IPS-18c (cell line): ENCODE measurements at regions not wholly inside any gene's neighbourhood (a gene's known extent, or its start where the extent isn't known, plus 50 kb on each side); places are given as distances from the start of the nearest gene placed in this dataset.

Experiments used
- H3K4me3 ChIP-seq: 2 replicates; pipeline ENCODE4 v1.7.0; 2013; ENCODE audit warnings: low read depth, mild to moderate bottlenecking, low read length, moderate library complexity; ENCODE audit not compliant: insufficient read depth
- H3K9me3 ChIP-seq: one replicate; pipeline ENCODE4 v1.6.1; 2013; ENCODE audit warnings: mild to moderate bottlenecking, low read length, moderate library complexity; ENCODE audit not compliant: control insufficient read depth, insufficient read depth

DNA sequence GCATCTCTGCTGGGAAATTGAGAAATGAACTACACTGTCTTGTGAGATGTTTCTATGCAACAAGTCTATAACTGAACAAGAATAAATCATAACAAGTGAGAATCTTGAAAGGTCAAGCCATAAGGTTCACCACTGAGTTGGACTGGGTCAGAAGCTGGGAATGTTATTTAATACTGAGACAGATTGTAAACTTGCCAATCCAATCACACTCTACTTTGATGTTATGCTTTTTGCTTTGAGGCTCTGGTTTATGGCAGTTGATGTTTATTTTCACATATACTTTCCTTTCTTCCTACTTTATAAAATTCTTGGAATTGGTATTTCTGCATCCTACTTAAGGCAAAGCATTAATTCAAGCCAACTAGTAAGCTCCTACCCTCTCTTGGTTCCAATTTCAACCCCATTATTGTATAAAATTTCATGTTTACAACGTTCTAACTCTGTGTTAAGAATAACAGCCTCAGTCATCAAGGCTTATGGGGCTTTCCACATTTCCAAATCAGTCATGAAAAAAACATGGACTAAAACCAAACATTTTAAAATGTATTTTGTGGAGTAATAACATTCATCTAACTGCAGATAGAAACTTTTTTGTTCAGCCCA lies 533.4 kb downstream of the NYAP2 start:
- no peaks in the 10 kb centered on the region for H3K9me3 ChIP-seq
- H3K4me3 ChIP-seq = no peak overlapping the region

DNA sequence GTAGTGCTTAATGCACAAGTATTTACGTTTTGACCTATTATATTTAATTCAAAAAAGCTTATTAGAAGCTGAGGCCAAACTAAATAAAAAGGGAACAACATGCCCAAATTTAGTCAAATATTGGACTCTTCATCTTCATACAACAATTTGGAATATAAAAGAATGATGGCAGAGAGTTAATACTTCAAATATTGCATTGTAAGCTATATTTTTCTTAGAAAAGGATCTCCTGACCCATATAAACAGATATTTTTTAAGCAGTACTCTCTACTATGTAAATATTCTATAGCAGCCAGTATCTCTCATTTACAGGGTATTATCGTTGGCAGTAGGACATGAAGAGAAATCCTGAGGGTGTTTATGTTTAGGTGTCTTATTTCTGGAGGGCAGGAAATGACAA lies 531.2 kb downstream of the NYAP2 start:
- no peaks in the 10 kb centered on the region for H3K9me3 ChIP-seq

DNA sequence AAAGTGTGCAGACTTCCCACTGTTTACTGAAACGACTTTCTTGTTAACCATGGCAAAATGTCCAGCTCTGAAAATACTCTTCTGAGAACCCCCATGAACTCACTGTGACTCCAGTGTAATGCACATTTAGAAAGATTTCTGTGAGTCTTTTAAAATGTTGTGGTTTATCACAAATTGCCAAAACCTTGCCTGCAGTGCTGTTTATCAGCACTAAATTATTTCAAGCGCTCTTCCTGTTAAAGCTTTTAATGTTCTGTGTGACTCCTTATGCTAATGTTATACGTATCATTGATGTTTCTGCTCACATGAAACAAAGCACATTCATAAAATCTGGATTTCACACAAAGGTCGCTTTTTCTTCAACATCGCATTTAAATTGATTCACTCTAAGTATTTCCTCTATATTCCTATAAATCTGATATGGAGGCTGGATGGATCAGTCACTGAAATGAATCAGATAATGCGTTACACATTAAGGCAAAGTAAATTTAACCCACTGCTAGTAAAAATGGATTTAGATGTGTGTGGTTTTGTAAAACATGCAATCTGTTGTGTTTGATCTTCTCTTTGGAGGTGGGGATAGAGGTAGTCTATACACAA lies 521.2 kb downstream of the NYAP2 start:
- H3K4me3 ChIP-seq = no peak overlapping the region

More for the DNA sequence above, 531.2 kb downstream of the NYAP2 start:
- no peak overlapping the region for H3K4me3 ChIP-seq

DNA sequence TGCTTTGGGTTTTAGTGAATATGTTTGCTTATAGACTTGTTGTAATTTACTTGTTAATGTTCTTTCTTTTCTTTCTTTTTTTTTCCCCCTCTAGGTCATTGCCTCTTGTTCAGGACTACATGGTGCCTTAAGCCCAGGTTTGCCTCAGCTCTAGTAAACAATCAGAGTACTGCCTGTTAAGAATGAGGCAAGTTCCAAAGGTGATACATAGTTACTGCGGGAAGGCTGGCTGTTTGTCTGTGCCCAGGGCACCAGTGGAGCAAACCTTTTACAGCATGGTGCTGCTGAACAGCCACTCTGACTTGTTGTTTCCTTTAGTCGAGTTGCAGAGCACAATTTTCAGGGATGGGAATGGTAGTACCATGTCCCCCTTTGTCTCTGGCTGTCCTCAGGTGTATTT lies 517.2 kb downstream of the NYAP2 start:
- Histone ChIP-seq H3K4me3 (no peak overlapping the region), H3K9me3 (no peaks in the 10 kb centered on the region)

More for the DNA sequence above, 521.2 kb downstream of the NYAP2 start:
- H3K9me3 ChIP-seq = no peaks in the 10 kb centered on the region

DNA sequence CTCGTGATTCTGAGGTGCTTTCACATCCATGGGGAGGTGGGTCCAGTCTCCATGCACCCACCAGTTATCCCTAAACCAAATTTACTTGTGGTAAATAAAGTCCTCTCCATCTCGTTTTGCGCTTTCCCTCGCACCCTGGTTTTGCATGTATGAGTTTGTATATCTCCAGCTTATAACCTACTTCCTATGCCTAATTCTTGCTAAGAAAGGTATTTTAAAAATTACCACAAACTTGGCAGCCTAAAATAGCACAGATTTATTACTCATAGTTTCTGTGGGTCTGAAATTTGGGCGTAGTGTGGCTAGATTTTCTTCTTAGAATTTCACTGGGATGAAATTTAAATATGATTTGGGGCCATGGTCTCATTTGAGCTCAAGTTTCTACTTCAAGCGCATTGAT lies 511.5 kb downstream of the NYAP2 start:
- H3K9me3 ChIP-seq = no peaks in the 10 kb centered on the region
- H3K4me3 ChIP-seq = no peak overlapping the region

DNA sequence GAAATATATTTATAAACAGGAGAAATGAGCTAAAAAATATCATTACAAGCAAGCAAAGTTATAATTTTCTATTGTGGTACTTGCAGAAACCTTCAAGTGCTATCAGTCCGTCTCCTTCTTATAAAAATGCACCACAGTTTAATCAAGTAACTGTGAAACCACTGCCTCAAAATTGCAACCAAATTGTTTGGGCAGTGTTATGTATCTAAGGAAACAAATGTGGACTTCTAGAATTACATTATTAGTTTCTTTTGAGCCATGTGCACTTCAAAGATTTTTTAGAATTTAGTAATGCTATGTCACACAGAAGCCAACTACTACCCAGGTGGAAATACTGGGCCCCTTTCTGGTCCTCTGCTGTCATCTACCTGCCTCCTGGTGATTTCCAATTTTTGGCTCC lies 495.6 kb downstream of the NYAP2 start:
- no peaks in the 10 kb centered on the region for H3K9me3 ChIP-seq

DNA sequence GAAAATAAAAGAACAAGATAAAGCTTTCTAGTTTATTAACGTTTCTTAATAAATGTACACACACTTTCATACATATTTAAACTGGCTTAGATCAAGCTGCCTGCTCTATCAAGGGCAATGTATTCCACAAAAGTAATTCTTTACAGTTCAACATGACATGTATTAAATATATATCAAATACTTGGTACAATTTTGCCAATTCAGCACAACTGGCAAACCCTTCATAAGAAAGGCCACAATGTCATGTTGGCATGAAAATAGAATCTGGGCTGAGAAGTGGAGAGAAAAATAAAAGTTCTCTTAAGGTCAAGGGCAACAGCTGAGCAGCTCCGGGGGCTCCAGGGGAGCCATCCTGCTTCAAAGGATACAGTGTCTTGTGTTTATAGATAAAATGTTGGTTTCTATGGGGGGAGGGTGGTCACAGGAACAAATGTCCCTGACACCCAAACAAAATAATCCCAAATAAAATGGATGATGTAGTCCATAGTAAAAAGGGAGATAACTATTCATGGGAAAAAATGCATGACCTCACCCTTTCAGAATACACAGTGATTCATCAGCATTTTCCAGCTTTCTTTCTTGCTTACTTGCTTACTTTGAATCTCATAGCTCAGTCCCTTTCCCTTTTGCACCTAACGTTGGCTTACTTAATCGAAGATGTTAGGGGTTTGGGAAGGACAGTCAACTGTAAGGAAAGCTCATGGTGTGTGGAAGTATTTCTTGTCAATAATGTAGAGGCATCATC lies 494.9 kb downstream of the NYAP2 start:
- no peaks in the 10 kb centered on the region for H3K9me3 ChIP-seq

More for the DNA sequence above, 495.6 kb downstream of the NYAP2 start:
- no peak overlapping the region for H3K4me3 ChIP-seq

DNA sequence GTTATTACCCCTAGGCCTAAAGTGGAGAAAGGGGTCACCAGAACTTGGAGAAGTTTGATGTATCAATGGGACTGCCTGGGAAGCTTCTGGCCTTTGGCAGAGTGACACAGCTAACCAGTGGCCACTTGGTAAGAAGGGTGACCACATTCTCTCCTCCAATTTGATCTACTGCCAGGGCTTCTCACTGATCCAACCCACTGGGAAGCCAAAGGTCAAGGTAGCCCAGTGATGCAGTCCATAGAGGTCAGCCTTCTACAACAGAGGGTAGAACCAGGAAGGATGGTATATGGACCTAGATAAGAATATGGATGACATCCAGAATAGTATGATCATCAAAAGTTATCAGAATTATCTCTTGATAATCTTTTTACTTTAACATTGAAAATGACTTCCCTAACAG lies 493.6 kb downstream of the NYAP2 start:
- H3K4me3 ChIP-seq = no peak overlapping the region
- no peaks in the 10 kb centered on the region for H3K9me3 ChIP-seq

More for the DNA sequence above, 494.9 kb downstream of the NYAP2 start:
- H3K4me3 ChIP-seq = no peak overlapping the region

DNA sequence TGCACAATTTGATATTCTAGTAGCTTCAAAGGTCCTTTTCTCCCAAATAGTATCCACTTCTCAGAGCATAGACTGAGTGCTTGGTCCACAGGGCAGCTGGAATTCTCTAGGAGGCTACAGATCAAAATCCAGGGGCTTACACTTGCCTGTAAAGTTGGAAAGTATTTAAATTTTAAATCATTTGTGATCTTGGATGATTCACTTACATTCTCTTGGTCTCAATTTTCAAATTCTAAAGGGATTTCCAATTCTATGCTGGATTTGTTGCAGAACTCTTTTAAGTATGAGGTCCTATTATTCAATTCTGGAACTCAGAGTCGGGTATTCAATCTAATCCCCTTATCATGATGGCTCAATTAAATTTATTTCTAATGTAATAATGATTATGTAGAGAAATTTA lies 492.3 kb downstream of the NYAP2 start:
- no peak overlapping the region for H3K4me3 ChIP-seq
- no peaks in the 10 kb centered on the region for H3K9me3 ChIP-seq

DNA sequence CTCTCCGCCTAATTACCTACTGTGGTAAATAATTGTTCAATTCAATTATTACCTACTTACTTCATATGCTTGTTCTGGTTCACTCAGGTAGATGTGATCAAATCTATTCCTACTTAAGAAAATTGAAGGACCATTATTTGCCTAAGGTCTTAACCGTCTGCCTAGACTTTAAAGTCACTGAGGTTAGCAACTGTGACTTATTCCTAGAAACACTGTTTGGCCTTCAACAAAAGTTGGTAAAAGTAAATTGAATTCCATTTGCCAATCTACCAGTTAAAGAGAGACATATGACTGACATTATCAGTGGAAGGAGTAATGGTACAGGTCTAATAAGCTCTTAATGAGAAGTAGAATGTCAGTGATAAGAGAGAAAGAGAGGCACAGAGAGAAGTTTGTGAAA lies 491.5 kb downstream of the NYAP2 start:
- H3K4me3 ChIP-seq = no peak overlapping the region
- H3K9me3 ChIP-seq = no peaks in the 10 kb centered on the region

DNA sequence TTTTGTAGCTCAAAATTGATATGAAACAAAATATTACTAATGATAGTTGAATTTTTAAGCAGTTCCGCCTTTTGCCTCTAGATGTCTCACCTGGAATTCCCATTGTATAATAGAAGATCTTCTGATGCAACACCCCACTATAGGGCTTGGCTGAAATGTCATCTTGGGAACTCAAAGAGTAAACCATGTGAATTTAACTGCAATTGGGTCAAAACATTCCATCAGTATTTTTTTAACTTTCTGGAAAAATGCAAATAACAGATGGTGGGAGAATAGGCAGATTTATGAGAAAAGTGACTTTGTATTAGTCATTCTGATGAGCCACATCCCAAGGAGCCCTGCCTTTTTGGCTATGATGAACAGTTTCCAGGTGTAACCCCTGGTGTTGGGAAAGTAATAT lies 489.9 kb downstream of the NYAP2 start:
- Histone ChIP-seq H3K4me3 (no peak overlapping the region), H3K9me3 (no peaks in the 10 kb centered on the region)

DNA sequence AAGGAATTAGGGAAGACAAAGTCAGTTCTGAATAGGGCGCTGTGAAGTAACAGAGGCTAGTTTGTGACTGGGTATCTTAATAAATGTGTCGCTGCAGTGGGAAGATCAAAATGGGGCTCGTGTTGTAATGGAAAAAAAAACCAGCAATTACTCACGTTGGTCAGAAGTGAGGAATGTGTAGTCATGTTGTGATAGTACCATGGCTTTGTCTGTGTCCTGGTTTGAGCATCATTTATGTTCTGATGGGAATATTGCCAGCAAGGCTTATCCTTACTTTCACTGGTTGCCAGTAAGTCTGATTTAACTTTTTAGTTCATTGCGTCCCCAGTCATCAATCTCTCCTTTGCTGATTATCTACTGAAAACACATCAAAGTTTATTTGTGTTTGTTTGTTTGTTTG lies 467.6 kb downstream of the NYAP2 start:
- no peaks in the 10 kb centered on the region for H3K9me3 ChIP-seq
- H3K4me3 ChIP-seq = no peak overlapping the region

DNA sequence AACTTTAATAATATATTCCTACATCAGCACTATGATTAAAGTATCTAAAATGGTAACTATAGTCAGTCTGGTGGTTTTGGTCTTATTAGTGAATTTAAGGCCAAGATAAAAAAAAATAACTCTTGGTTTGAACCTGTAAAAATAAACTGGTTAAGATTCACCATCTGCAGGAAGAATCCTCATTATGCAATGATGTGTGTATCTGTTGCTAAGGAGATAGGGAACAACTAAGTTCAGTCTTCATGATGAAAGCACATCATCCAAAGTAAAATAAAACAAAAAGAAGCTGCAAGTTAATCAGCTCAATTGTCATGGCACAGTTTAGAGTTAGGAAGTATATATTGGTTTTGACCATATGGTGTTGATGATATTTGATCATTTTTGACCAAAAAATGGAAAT lies 466.0 kb downstream of the NYAP2 start:
- Histone ChIP-seq H3K4me3 (no peak overlapping the region), H3K9me3 (no peaks in the 10 kb centered on the region)

DNA sequence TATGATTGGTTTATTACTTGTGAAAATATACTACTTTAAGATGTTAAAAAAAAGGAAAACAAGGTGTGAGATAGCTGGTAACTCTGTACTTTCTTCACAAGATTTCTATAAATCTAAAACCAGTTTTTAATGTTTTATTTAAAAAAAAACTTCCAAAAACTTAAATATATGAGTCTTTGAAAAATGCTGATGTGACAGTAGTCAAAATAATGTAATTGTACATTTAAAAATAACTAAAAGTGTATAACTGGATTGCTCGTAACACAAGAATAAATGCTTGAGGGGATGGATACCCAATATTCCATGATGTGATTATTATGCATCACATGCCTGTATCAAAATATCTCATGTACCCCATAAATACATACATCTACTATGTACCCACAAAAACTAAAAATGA lies 464.9 kb downstream of the NYAP2 start:
- Histone ChIP-seq H3K4me3 (no peak overlapping the region), H3K9me3 (no peaks in the 10 kb centered on the region)

DNA sequence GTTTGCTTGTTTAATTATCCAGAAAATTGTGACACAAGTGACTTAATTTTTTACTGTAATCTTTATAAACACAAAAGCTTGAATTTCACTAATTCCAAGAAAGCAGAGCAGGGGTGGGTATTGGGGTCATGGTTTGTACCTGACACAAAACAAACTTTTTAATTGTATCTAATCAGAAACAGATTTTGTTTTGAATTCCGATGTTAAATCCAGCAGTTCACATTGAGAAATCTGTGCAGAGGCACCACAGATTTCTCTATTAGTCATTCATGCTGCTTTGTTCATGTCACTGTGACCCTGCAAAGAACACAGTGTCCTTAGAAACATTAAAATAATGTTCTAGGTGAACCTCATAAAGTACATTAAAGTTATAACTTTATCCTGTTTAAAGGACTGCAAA lies 443.4 kb downstream of the NYAP2 start:
- Histone ChIP-seq H3K9me3 (no peaks in the 10 kb centered on the region), H3K4me3 (no peak overlapping the region)

DNA sequence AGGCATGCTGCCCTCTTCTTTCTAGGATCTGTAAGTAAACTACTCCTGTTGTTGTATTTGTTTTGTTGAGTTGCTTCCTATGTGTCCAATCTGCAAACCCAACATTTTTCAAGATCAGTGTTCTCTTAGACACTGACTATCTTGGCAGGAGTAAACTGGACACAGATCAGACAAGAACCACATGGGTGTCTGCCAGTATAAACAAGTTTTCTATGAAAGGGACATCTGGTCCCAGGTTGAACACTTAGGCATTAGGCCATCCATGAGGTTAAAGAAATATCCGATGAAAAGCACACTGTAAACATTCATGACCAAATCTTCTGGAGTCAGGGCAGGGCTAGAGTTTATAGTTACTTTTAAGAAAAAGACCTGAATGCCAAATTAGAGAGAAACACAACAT lies 441.8 kb downstream of the NYAP2 start:
- H3K4me3 ChIP-seq = no peak overlapping the region

DNA sequence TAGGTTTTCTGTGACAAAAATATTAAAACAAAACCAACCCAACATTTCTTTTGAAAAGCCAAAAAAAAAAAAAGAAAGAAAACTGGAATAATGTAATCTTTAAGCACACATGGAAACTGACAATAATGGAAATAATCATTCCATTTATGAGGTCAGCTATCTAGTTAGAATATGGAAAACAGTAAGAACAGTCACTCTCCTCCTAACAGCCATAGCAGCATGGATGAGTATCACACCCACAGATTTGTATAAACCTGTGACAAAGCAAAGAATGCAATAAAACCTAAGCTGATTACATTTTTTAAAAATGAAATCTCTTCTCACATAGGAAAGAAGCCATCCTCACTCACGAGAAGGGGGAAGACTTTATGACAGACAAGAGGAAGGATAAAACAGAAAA lies 437.8 kb downstream of the NYAP2 start:
- Histone ChIP-seq H3K9me3 (no peaks in the 10 kb centered on the region), H3K4me3 (no peak overlapping the region)

More for the DNA sequence above, 441.8 kb downstream of the NYAP2 start:
- H3K9me3 ChIP-seq = no peaks in the 10 kb centered on the region

DNA sequence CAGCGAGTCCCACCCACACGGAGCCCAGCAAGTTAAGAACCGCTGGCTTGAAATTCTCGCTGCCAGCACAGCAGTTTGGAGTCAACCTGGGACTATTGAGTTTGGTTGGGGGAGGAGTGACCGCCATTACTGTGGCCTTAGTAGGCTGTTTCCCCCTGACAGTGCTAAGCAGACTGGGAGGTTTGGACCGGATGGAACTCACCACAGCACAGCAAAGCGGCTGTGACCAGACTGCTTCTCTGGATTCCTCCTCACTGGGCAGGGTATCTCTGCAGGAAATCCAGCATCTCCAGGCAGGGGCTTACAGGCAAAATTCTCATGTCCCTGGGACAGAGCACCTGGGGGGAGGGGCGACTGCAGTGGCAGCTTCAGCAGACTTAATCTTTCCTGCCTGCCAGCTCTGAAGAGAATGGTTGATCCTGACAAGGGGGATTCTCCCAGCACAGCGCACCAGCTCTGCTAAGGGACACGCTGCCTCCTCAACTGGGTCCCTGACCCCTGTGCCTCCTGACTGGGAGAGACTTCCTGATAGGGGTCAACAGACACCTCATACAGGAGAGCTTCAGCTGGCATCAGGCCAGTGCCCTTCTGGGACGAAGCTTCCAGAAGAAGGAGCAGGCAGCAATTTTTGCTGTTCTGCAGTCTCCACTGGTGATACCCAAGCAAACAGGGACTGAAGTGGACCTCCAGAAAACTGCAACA lies 425.4 kb downstream of the NYAP2 start:
- Histone ChIP-seq H3K9me3 (no peaks in the 10 kb centered on the region), H3K4me3 (no peak overlapping the region)
